Tibial nerve (tissue), 3 donors: ENCODE measurements at regions not wholly inside any gene's neighbourhood (a gene's known extent, or its start where the extent isn't known, plus 50 kb on each side); places are given as distances from the start of the nearest gene placed in this dataset.

Experiments used
- EP300 ChIP-seq, 2 donors: sonication (generic); formaldehyde crosslinking; IDR thresholded peaks; one replicate each; pipeline ENCODE4 v1.6.1; 2017; ENCODE audit warnings: antibody characterized with exemption in 2 of 2, mild to moderate bottlenecking in 1 of 2
- POLR2A ChIP-seq, 2 donors: fragments of 450-650 bp; IDR thresholded peaks; one replicate each; pipeline ENCODE4 v1.6.1; 2017; ENCODE audit warnings: antibody characterized with exemption in 2 of 2, mild to moderate bottlenecking in 2 of 2, moderate library complexity in 2 of 2

- no peak for TF ChIP-seq POLR2A (IDR thresholded peaks at IDR 0.05)
- TF ChIP-seq EP300 (IDR thresholded peaks at IDR 0.05): no peak
Measured at GRCh38 chr1:216884614-216885229, 161.5 kb upstream of the ESRRG start.
